ENCODE measurements at regions not wholly inside any gene's neighbourhood (a gene's known extent, or its start where the extent isn't known, plus 50 kb on each side); places are given as distances from the start of the nearest gene placed in this dataset.
"Not testable (repeated sequence)": the region's sequence is repeated elsewhere in the genome, so short reads cannot be mapped to it uniquely, and the experiment has no call there.

DNA sequence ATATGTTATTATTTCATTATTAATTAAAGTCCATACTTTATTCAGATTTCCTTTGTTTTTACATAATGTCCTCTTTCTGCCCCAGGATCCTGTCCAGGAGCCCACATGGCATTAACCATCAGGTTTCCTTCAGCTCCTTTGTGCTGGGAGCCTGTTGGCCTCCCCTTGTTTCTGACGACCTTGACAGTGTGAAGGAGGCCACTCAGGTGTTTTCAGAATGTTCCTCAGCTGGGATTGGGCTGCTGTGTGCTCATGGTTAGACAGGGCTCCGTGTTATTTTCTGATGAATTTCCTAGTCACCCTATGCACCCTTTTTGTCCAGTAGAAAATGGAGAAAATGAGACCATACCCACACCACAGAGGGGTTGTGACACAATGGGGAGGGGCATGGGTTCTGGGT lies 281.0 kb upstream of the FOXF1 start:
- no peak for DNase-seq (ENCODE audit: low spot score)

- no peak for DNase-seq (ENCODE audit: low spot score)
Observed at GRCh38 chr16:86229866-86230656, 280.3 kb upstream of the FOXF1 start.

DNA sequence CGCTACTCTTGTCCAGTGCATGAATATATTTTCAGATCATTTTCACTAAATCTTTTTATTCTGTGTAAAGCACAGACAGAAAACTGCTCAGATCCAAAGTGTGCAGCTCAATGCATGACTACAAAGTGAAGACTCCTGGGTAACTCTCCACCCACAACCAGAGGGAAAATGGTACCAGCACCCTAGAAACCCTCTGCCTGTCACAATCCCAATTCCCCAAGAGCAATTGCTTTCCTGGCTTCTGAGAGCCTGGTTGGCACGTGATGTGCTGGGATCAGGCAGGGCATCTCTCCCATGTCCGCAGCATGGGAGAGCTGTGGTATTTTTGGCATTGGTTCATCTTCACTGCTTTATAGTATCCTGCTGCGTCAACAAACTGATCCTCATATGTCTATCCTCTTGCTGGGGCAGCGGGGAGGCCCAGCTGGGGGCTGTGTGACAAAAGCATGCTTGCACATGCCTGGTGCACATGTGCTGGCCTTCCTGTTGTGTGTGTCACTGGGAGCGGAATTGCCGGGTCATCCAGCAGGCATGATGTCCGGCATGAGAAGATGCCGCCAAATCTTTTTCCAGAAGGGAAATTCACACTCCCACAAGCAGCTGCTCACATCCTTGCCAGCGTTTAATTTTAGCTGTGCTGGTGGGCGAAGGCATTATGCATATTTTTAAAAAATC lies 278.9 kb upstream of the FOXF1 start:
- DNase-seq (ENCODE audit: low spot score) = no peak

DNA sequence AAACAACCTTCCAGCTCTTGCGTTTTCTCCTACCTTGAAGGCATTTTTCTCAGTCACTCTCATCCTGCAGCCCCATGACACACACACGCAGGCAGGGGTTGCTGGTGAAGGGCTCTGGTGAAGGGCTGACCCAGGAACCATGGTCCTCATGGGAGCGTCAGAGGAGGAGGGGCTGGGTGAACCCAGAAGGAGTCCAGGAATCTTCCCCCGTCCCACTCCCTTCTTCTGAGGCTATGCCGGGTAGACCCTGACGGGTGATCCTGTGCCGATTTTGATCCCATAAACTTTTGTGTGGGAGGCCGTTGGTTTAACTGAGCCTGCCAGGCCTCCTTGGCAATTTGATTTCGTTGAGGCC lies 278.4 kb upstream of the FOXF1 start:
- DNase-seq (ENCODE audit: low spot score) = no peak

DNA sequence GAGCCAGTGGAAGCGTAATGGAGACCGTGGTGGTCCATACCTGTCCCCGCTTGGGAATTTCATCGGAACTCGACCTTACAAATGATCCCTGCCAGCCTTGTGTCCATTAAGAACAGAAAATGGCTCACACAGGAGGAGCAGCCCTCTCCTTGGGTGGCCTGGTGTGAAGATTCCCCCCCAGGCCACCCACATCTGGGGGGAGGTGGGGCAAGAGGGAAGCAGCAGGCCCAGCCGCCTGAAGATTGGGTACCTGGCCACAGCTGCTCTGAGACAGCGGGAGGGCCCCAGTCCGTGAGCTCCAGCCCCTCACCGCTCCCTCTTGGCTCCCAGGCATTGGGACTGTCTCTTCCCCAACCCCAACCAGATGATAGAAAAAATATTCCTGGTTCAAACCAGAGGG lies 277.8 kb upstream of the FOXF1 start:
- DNase-seq (ENCODE audit: low spot score) = no peak

DNA sequence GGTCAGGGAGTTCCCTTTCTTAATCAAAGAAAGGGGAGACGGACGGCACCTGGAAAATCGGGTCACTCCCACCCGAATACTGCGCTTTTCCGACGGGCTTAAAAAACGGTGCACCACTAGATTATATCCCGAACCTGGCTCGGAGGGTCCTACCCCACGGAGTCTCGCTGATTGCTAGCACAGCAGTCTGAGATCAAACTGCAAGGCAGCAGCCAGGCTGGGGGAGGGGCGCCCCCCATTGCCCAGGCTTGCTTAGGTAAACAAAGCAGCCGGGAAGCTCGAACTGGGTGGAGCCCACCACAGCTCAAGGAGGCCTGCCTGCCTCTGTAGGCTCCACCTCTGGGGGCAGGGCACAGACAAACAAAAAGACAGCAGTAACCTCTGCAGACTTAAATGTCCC lies 276.8 kb upstream of the FOXF1 start:
- DNase-seq (ENCODE audit: low spot score) = not testable (repeated sequence)

DNA sequence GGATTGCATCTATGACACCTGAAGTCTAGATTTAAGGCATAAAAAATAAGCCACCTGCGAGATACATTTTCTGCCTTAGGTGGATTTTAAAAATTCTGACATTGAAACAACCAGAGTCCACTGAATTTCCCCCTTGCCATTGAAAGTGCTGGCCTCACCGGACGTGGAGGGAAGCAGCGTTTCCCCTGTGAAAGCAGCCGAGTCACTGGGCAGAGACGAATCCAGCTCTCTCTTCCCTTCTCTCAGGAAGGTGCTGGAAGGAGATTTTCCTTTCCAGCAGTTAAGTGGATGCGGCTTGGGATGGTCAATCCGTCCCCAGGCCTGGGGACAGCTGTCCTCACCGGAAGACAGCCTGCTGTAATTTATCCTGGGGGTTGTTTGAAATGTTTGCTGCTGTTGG lies 270.9 kb upstream of the FOXF1 start:
- no peak for DNase-seq (ENCODE audit: low spot score)

- peak; percentile 4 for DNase-seq (ENCODE audit: low spot score)
Observed at GRCh38 chr16:86240716-86241363, 269.5 kb upstream of the FOXF1 start.

DNA sequence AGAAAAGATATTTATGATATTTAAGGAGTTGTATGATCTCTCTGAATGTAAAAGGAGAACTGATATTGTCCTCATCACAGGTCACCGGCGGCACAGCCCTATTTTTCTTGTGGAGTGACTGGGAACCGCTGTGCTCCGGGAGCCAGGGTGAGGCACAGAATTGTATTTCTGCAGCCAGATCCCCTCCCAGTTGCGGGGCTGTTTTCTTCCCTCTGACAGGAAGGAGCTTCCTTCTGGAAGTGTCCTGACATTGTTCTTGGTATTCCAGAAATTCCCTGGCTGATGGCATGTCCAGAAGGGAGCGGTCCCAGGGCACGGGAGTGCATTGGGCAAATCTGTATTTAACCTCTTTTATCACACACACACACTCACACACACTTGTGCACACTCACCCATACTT lies 268.6 kb upstream of the FOXF1 start:
- DNase-seq (ENCODE audit: low spot score) = peak; percentile 9

GRCh38 chr16:86242244-86243122 lies 267.8 kb upstream of the FOXF1 start:
- DNase-seq (ENCODE audit: low spot score) = peak; percentile 8

- no peak for DNase-seq (ENCODE audit: low spot score)
Observed at GRCh38 chr16:86243123-86243473, 267.2 kb upstream of the FOXF1 start.

- peak; percentile 8 for DNase-seq (ENCODE audit: low spot score)
Observed at GRCh38 chr16:86243571-86244154, 266.7 kb upstream of the FOXF1 start.

DNA sequence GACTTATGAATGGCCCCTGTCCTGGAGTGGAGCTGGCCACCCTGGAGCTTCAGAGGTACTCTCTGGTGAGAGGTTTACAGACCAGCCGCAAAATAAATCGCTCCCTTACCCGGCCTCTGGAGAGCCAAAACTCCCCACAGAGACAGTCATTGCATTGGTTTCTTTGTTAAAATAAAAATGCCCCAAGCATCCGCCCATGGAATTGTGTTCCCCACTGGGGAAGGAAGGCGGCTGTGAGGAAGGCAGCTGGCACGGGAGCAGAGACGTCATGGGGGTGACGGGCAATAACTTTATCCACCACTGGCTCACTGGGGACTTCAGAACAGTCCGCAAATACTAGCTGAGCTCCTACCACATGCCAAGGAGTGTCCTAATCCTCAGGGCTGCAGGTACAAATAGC lies 266.2 kb upstream of the FOXF1 start:
- DNase-seq (ENCODE audit: low spot score) = peak; percentile 8

DNA sequence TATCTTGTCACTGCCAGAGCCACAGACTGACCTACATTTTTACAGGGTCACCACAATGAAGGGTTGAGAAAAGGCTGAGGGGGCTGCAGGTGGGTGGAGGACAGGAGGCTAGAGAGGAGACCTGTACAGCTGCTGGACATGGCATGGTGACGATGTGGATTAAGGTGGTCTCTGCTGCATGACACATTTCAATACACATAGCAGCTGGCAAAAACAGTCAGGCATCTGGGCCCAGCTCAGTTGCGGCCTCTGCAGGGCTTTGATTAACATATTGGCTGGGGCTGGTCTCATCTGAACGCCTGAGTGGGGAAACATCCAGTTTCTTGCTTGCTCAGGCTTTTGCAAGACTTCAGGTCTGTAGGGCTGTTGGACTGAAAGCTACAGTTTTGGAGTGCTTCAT lies 265.4 kb upstream of the FOXF1 start:
- DNase-seq (ENCODE audit: low spot score) = peak; percentile 2

- DNase-seq (ENCODE audit: low spot score) = peak; percentile 3
Observed at GRCh38 chr16:86245351-86245750, 265.0 kb upstream of the FOXF1 start.

DNA sequence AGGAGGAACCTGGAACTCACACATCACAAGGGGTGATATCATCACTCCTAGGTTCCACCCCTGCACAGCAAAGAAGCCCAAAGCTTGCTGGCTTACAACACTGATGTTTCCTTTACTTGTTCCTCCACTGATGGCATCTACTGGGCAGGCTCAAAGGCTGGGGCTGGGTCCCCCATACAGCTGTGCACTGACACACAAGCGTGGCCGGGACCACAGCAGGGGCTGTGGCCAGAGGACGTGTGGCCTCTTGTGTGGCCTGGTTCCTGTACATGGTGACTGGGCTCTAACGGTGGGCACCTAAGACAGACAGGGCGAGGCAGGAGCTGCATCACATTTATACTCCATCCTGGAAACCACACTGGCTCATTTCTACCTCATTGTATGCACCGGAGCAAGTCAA lies 264.4 kb upstream of the FOXF1 start:
- no peak for DNase-seq (ENCODE audit: low spot score)

GRCh38 chr16:86248310-86248905 lies 261.9 kb upstream of the FOXF1 start:
- DNase-seq (ENCODE audit: low spot score) = peak; percentile 3

DNA sequence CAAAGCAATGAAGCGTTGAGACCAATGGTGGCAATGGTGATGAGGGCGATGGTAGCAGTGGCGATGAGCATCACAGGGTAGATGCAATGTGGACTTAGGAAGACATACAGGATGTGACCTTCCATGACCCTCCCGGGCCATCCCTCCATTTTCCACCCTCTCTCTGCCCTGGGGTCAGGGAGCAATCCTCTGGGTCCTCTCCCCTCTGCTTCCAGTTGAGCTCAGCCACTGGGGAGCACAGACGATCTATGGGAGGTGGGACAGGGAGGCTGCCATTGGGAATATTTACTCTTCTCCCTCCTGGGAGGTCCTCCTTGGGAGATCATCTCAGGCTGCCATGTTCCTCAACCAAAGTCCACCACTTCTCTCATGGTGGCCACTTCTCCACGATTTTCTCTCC lies 260.7 kb upstream of the FOXF1 start:
- DNase-seq (ENCODE audit: low spot score) = peak; percentile 2

DNA sequence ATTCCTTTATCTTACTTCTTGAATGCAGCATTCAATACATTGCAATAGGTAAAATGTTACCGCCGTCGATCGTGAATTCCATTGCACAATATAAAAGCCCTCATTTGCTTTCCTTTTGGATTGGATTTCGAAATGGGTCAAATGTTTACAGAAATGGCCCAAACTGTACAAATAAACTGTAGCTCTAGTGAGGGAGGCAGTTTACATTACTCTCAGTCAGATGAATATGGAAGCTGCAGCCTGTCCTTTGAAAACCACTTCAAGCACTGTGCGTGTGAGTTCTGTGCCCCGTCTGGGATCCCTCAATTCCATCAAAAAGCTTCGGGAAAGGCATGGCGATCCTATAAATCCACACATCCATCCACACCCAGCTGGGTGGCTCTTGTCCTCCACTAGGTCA lies 258.6 kb upstream of the FOXF1 start:
- peak; percentile 9 for DNase-seq (ENCODE audit: low spot score)

- DNase-seq (ENCODE audit: low spot score) = peak; percentile 11
Observed at GRCh38 chr16:86252596-86252995, 257.7 kb upstream of the FOXF1 start.

DNA sequence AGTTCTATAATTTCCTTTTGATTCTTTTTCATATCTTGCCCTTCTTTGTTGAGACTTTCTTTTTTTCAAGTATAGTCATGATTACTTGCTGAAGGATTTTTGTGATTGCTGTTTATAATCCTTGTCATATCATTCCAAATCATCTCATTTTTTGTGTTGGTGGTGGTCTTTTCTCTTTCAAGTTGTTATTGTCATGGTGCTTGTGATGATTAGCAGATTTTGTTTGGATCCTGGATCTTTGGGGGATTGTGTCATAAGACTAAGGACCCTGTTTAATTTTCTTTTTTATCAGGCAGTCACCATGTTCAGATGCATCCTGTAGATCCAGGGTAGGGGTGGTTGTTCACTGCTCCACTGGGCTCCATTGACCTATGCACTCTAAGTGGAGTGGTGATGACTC lies 254.4 kb upstream of the FOXF1 start:
- no peak for DNase-seq (ENCODE audit: low spot score)
